ENCODE measurements at regions not wholly inside any gene's neighbourhood (a gene's known extent, or its start where the extent isn't known, plus 50 kb on each side); places are given as distances from the start of the nearest gene placed in this dataset.

DNA sequence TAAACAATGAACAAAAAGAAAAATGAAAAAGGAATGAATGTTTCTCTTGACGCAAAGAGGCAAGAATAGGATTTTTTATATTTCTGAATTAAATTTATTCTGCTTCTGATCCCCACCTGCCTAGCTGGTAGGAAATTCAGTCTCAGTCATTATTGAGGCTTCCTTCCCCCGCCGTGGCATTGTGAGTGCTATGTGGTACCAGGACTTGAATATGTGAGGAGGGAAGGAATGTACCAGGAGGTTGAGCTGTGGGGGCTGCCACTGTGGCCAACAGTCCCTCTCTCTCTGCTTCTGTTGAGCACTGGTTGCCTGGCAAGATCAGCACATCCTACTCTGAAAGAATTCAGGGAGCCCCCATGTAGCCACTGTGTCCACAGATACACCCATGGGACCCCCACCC lies 368.1 kb upstream of the JARID2 start:
- TF ChIP-seq GATA2 (IDR thresholded peaks at IDR 0.05; ENCODE audit: low read depth, low read length) (no peak), GATA3 (IDR thresholded peaks at IDR 0.05; ENCODE audit: low read depth, low read length) (no peak)
